Astrocyte (in vitro differentiated cells and primary cell): ENCODE measurements at regions not wholly inside any gene's neighbourhood (a gene's known extent, or its start where the extent isn't known, plus 50 kb on each side); places are given as distances from the start of the nearest gene placed in this dataset.

Experiments
- DNase-seq: peaks from one replicate; pipeline ENCODE4 v3.0.0-alpha.2; 2010; ENCODE audit warnings: low read depth
- FAIRE-seq: peaks from 2 replicates; lab custom pipeline; 2011; peaks lifted over from hg19 to GRCh38; lab: Jason Lieb, UNC
- H2AFZ ChIP-seq: 2 replicates; pipeline ENCODE4 v1.6.0; 2012; ENCODE audit warnings: low read depth, low read length, inconsistent platforms
- H3K27ac ChIP-seq: 2 replicates; pipeline ENCODE4 v1.5.1; 2011; ENCODE audit warnings: low read depth, low read length, inconsistent platforms
- H3K27me3 ChIP-seq: 2 replicates; pipeline ENCODE4 v1.6.0; 2011; ENCODE audit warnings: low read length, inconsistent platforms; ENCODE audit not compliant: insufficient read depth
- H3K36me3 ChIP-seq: 2 replicates; pipeline ENCODE4 v1.5.1; 2011; ENCODE audit warnings: low read length, inconsistent platforms; ENCODE audit not compliant: insufficient read depth
- H3K4me1 ChIP-seq: 2 replicates; pipeline ENCODE4 v1.5.1; 2011; ENCODE audit warnings: low read length, inconsistent platforms; ENCODE audit not compliant: insufficient read depth
- H3K4me2 ChIP-seq: 2 replicates; pipeline ENCODE4 v1.6.0; 2012; ENCODE audit warnings: low read length, inconsistent platforms
- H3K4me3 ChIP-seq: 2 replicates; pipeline ENCODE4 v1.5.1; 2011; ENCODE audit warnings: low read depth, mild to moderate bottlenecking, low read length, inconsistent platforms; ENCODE audit not compliant: insufficient read depth
- H3K79me2 ChIP-seq: 2 replicates; pipeline ENCODE4 v1.6.0; 2012; ENCODE audit warnings: mild to moderate bottlenecking, low read length, inconsistent platforms; ENCODE audit not compliant: insufficient read depth
- H3K9ac ChIP-seq: 2 replicates; pipeline ENCODE4 v1.6.0; 2012; ENCODE audit warnings: mild to moderate bottlenecking, low read length, inconsistent platforms
- H3K9me3 ChIP-seq: 2 replicates; pipeline ENCODE4 v1.5.1; 2012; ENCODE audit warnings: low read depth, mild to moderate bottlenecking, low read length, inconsistent platforms; ENCODE audit not compliant: insufficient read depth
- H4K20me1 ChIP-seq: 2 replicates; pipeline ENCODE4 v1.6.0; 2012; ENCODE audit warnings: low read length, inconsistent platforms; ENCODE audit not compliant: insufficient read depth
- H3K27ac Mint-ChIP-seq: one replicate; pipeline ENCODE4 v1.8.0; 2021; ENCODE audit warnings: mild to moderate bottlenecking, mixed read lengths; ENCODE audit not compliant: unreplicated experiment
- H3K27me3 Mint-ChIP-seq: one replicate; pipeline ENCODE4 v1.8.0; 2021; ENCODE audit warnings: low read depth, mixed read lengths; ENCODE audit not compliant: unreplicated experiment
- H3K36me3 Mint-ChIP-seq: one replicate; pipeline ENCODE4 v1.8.0; 2021; ENCODE audit warnings: low read depth, mixed read lengths; ENCODE audit not compliant: unreplicated experiment
- H3K4me1 Mint-ChIP-seq: one replicate; pipeline ENCODE4 v1.8.0; 2021; ENCODE audit warnings: low read depth, mixed read lengths; ENCODE audit not compliant: unreplicated experiment
- H3K4me3 Mint-ChIP-seq: one replicate; pipeline ENCODE4 v1.8.0; 2021; ENCODE audit warnings: mild to moderate bottlenecking, moderate library complexity, mixed read lengths; ENCODE audit not compliant: unreplicated experiment
- H3K9me3 Mint-ChIP-seq: one replicate; pipeline ENCODE4 v1.8.0; 2021; ENCODE audit warnings: mild to moderate bottlenecking, mixed read lengths; ENCODE audit not compliant: unreplicated experiment
- CTCF ChIP-seq: IDR thresholded peaks from 2 replicates; pipeline ENCODE4 v1.5.1; 2011; ENCODE audit warnings: low read depth, mild to moderate bottlenecking, inconsistent platforms, low read length, moderate library complexity; ENCODE audit not compliant: insufficient read depth
- EZH2 ChIP-seq: IDR thresholded peaks from 2 replicates; pipeline ENCODE4 v1.6.1; 2012; ENCODE audit warnings: mild to moderate bottlenecking, low read length, inconsistent platforms; ENCODE audit not compliant: insufficient read depth

DNA sequence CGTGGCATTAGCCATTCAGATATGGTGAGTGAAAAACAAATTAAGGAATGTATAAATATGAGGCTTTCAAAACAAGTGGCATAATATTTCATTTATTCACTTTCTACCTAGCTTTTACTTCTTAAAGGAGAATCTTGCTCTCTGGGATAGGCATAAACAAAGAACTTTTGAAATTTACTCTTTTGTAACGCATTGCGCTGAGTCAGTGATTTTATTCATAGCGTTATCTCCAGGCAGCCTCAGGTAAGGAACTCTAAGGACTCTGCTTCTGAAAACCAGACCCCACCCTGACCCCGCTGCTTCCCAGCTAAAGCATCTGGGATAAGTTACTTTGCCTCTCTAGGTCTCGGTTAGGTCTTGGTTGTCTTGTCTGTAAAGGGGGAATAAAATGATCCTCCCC, 234.7 kb downstream of the MYLK4 start:
- H3K4me1 Mint-ChIP-seq = no peaks in the 10 kb centered on the region
- TF ChIP-seq EZH2 (no peak), CTCF (no peak)
- H3K4me3 Mint-ChIP-seq = no peak overlapping the region
- Histone ChIP-seq H3K36me3 (no peaks in the 10 kb centered on the region), H3K79me2 (no peaks in the 10 kb centered on the region), H3K27me3 (peaks cover 14% of the 10 kb centered on the region), H3K4me3 (no peak overlapping the region), H4K20me1 (no peaks in the 10 kb centered on the region), H2AFZ (no peak overlapping the region), H3K27ac (no peak overlapping the region), H3K9me3 (peaks cover 10% of the 10 kb centered on the region), H3K4me2 (no peak overlapping the region), H3K4me1 (no peaks in the 10 kb centered on the region), H3K9ac (no peak overlapping the region)
- no peaks in the 10 kb centered on the region for H3K36me3 Mint-ChIP-seq
- FAIRE-seq (no peak), DNase-seq (no peak)
- no peak overlapping the region for H3K27ac Mint-ChIP-seq
- H3K9me3 Mint-ChIP-seq = peaks cover 15% of the 10 kb centered on the region
- H3K27me3 Mint-ChIP-seq = peaks cover 14% of the 10 kb centered on the region

DNA sequence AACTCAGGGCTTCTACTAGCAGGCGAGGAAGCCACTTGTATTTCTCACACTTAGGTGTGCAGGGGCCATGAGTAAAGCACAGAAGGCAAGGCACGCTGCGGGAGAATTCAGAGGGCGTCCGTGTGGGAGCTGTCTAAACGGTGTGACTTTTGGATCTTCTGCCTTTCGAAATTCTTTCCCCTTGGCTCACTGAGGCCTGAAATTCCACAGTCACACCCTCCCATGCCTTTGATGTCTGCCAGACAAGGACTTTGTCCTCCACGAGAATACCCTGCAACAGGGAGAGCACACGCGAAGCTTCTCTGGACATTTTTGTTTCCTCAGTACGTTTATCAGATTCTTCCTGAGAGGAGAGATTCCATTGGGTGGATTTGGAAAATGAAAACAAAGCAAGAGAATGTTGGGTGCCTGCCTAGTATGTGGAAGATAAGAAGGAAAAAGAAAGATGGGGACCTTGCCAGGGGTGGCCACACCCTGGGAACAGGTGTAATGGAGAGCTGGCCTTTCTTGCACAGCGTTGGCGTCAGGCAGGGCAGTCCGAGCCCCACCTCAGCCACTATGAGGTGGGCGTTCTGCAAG, 235.7 kb downstream of the MYLK4 start:
- Mint-ChIP-seq H3K27me3 (peaks cover 19% of the 10 kb centered on the region), H3K9me3 (peaks cover 7% of the 10 kb centered on the region), H3K27ac (no peak overlapping the region), H3K4me1 (no peaks in the 10 kb centered on the region), H3K4me3 (no peak overlapping the region), H3K36me3 (no peaks in the 10 kb centered on the region)
- Histone ChIP-seq H3K9ac (no peak overlapping the region), H3K79me2 (no peaks in the 10 kb centered on the region), H3K9me3 (peaks cover 6% of the 10 kb centered on the region), H3K36me3 (no peaks in the 10 kb centered on the region), H3K4me2 (no peak overlapping the region), H2AFZ (no peak overlapping the region), H3K27me3 (peaks cover 8% of the 10 kb centered on the region), H4K20me1 (no peaks in the 10 kb centered on the region), H3K4me1 (no peaks in the 10 kb centered on the region), H3K27ac (no peak overlapping the region), H3K4me3 (no peak overlapping the region)
- no peak for TF ChIP-seq EZH2
- DNase-seq (no peak), FAIRE-seq (no peak)

- TF ChIP-seq CTCF = no peak
- no peak for TF ChIP-seq EZH2
- peaks cover 23% of the 10 kb centered on the region for H3K27me3 Mint-ChIP-seq
- Histone ChIP-seq H3K27ac (no peak overlapping the region), H2AFZ (no peak overlapping the region), H3K27me3 (peaks cover 12% of the 10 kb centered on the region), H3K79me2 (no peaks in the 10 kb centered on the region), H3K4me3 (no peak overlapping the region), H3K9me3 (no peaks in the 10 kb centered on the region), H4K20me1 (no peaks in the 10 kb centered on the region), H3K4me1 (no peaks in the 10 kb centered on the region), H3K4me2 (no peak overlapping the region), H3K9ac (no peak overlapping the region), H3K36me3 (no peaks in the 10 kb centered on the region)
- no peaks in the 10 kb centered on the region for H3K4me1 Mint-ChIP-seq
- no peaks in the 10 kb centered on the region for H3K36me3 Mint-ChIP-seq
- no peak for FAIRE-seq
- no peak overlapping the region for H3K4me3 Mint-ChIP-seq
- H3K27ac Mint-ChIP-seq = no peak overlapping the region
- no peak for DNase-seq
- H3K9me3 Mint-ChIP-seq = peaks cover 5% of the 10 kb centered on the region
Observed at GRCh38 chr6:2512802-2513201, 237.9 kb downstream of the MYLK4 start.
